ENCODE measurements at regions not wholly inside any gene's neighbourhood (a gene's known extent, or its start where the extent isn't known, plus 50 kb on each side); places are given as distances from the start of the nearest gene placed in this dataset.
A peak's percentile ranks its signal among the peaks of the same experiment; 100 is the strongest.

DNA sequence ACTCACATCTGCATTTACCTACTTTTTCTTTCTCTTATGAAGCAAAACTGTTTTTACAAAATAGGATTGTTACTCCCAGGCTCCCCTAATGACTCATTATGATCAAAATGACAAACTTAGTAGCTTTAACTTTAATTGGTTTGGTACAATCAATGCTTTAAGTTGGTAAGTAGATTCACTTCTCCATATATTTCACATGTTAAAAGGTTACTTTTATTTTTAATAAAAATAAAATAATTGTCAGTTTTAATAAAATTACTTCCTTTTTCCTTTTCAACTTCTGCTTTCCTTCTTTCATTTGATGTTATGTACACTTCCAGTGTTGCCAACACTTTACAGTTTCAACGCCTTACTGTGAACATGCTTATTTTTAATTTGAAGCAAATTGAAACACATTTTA is 477.6 kb downstream of the SETD4 start:
- Mint-ChIP-seq H3K27ac (no peak overlapping the region), H3K9me3 (peaks cover 2% of the 10 kb centered on the region), H3K4me3 (no peak overlapping the region), H3K4me1 (peaks cover 19% of the 10 kb centered on the region), H3K36me3 (no peaks in the 10 kb centered on the region)
- DNase-seq (ENCODE audit: low spot score in 2 of 2) (no peak), ATAC-seq (no peak)

- no peak for DNase-seq (ENCODE audit: low spot score in 2 of 2)
- H3K4me1 Mint-ChIP-seq: peaks cover 16% of the 10 kb centered on the region
- H3K4me3 Mint-ChIP-seq: no peak overlapping the region
- H3K27ac Mint-ChIP-seq: no peak overlapping the region
- peaks cover 2% of the 10 kb centered on the region for H3K9me3 Mint-ChIP-seq
- H3K36me3 Mint-ChIP-seq: no peaks in the 10 kb centered on the region
- no peak for ATAC-seq
Measured at GRCh38 chr21:35581640-35582039, 478.7 kb downstream of the SETD4 start.

GRCh38 chr21:35579520-35580293 is 480.6 kb downstream of the SETD4 start:
- ATAC-seq (peak; percentile 78), DNase-seq (ENCODE audit: low spot score in 2 of 2) (no peak)
- no peaks in the 10 kb centered on the region for H3K36me3 Mint-ChIP-seq
- H3K4me3 Mint-ChIP-seq: no peak overlapping the region
- peaks cover 2% of the 10 kb centered on the region for H3K9me3 Mint-ChIP-seq
- H3K4me1 Mint-ChIP-seq: peaks cover 16% of the 10 kb centered on the region
- H3K27ac Mint-ChIP-seq: peak overlapping the region; percentile 36

DNA sequence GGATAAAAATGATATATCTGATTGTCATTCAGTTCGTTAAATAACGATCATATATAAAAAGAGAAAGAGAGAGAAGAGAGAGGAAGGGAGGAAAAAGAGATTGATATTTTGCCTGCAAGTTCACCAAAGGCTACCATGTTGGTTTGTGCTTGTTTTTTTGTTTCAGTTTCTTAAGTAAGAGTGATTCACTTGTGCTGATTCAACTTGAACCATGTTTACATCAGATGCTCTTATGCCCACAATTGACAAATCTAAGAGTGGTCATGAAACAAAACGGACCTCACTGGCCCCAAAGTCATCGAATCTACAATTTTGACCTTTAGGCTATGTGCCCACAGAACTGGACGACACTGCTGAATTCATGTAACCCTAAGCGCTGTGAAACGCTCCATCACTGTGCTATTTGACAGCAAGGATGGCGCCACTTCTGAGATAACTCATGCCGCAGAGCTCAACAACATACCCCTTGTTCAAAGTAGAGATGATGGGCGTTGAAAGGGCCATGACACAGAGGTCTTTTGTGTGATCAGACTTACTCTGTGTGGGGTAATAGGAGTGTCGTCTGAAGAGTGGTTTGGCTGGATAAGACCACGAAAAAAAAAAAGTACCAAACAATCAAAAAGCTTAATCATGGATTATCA is 481.4 kb downstream of the SETD4 start:
- H3K27ac Mint-ChIP-seq: peak overlapping the region; percentile 36
- H3K4me3 Mint-ChIP-seq: no peak overlapping the region
- ATAC-seq: peak; percentile 82
- DNase-seq (ENCODE audit: low spot score in 2 of 2): peak in 1 of 2 donors; percentile 57
- peaks cover 16% of the 10 kb centered on the region for H3K4me1 Mint-ChIP-seq
- H3K9me3 Mint-ChIP-seq: peaks cover 2% of the 10 kb centered on the region
- H3K36me3 Mint-ChIP-seq: no peaks in the 10 kb centered on the region

DNA sequence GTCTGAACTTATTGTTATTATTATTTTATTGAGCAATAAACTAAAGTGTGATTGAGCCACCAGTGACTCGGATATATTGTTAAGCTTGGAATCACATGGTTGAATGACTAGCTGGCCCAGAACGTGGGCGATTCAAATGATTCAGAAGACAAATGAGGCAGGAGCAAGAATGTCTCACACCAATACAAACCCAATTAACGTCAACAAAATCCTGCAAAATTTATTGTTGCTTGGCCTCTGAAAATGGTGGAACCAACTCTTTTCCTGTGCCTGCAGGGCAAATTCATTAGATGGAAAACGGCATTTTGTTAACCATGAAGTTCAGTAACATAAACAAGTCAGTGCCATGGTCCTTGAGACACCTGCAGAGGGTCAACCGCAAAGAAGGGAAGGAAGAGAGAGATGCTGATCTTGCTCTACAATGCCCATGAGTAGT is 482.0 kb downstream of the SETD4 start:
- no peak for DNase-seq (ENCODE audit: low spot score in 2 of 2)
- Mint-ChIP-seq H3K4me3 (no peak overlapping the region), H3K4me1 (peaks cover 16% of the 10 kb centered on the region), H3K36me3 (no peaks in the 10 kb centered on the region), H3K27ac (peak overlapping the region; percentile 36), H3K9me3 (peaks cover 2% of the 10 kb centered on the region)
- no peak for ATAC-seq

DNA sequence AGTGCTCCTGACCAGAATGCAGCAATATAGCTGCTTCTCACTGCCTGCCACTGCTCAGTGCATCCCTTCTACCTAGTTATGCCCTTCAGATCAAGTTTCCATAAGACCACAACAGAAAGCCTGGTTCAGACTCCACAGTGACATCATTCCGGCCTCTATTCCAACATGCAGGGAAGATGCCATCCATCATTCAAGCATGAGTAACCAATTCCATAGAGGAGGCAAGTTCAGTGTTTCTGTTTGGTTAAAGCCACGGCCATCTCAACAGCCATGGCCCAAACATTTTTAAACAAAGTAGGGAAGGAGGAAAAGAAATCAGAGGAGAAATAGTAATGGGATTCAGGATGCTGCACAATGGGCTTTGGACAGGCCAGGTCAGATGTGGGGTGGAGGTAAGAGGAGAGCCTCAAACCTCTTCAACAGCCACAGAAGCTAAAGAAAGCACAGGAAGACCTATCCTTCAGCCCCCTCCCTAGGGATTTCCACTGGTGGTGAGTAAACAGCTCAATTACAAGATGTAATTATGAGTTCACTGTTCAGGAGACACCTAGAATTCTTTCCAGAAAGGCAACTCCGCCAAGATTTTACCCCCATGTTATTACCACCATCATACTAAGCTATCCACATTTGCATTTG is 484.9 kb downstream of the SETD4 start:
- Mint-ChIP-seq H3K4me1 (peaks cover 16% of the 10 kb centered on the region), H3K27ac (no peak overlapping the region), H3K36me3 (no peaks in the 10 kb centered on the region), H3K9me3 (peaks cover 2% of the 10 kb centered on the region), H3K4me3 (no peak overlapping the region)
- ATAC-seq (no peak), DNase-seq (ENCODE audit: low spot score in 2 of 2) (no peak)

- Mint-ChIP-seq H3K9me3 (peaks cover 2% of the 10 kb centered on the region), H3K4me3 (no peak overlapping the region), H3K36me3 (no peaks in the 10 kb centered on the region), H3K27ac (no peak overlapping the region), H3K4me1 (peaks cover 4% of the 10 kb centered on the region)
- ATAC-seq (no peak), DNase-seq (ENCODE audit: low spot score in 2 of 2) (no peak)
Measured at GRCh38 chr21:35573472-35574374, 486.6 kb downstream of the SETD4 start.

DNA sequence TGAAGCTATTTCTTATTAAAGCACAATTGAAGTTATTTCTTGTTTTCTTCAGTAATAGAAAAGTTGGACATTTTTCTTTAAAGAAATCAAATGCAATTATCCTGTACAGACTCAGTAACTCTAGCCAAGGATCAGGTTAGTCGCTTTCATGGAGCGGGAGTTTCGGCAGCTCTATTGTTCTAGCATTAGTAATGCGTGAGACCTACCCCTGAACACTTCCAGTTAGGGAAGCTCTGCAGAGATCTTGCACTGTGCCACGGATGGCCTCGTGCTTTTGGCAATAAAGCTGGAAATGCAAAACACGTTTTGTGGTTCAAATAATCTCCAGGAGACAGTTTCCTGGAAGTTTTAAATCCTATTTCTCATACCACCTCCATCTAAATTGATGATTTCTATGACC is 488.4 kb downstream of the SETD4 start:
- ATAC-seq (no peak), DNase-seq (ENCODE audit: low spot score in 2 of 2) (no peak)
- no peaks in the 10 kb centered on the region for H3K36me3 Mint-ChIP-seq
- no peaks in the 10 kb centered on the region for H3K9me3 Mint-ChIP-seq
- no peak overlapping the region for H3K27ac Mint-ChIP-seq
- no peaks in the 10 kb centered on the region for H3K4me1 Mint-ChIP-seq
- no peak overlapping the region for H3K4me3 Mint-ChIP-seq

- DNase-seq (ENCODE audit: low spot score in 2 of 2) (no peak), ATAC-seq (no peak)
Measured at GRCh38 chr21:35568643-35569042, 491.7 kb downstream of the SETD4 start.

GRCh38 chr21:35566874-35567273 is 493.5 kb downstream of the SETD4 start:
- H3K36me3 Mint-ChIP-seq: no peaks in the 10 kb centered on the region
- no peaks in the 10 kb centered on the region for H3K9me3 Mint-ChIP-seq
- H3K27ac Mint-ChIP-seq: no peak overlapping the region
- H3K4me1 Mint-ChIP-seq: no peaks in the 10 kb centered on the region
- no peak overlapping the region for H3K4me3 Mint-ChIP-seq
- DNase-seq (ENCODE audit: low spot score in 2 of 2): no peak
- ATAC-seq: no peak

More at GRCh38 chr21:35568643-35569042, 491.7 kb downstream of the SETD4 start:
- no peaks in the 10 kb centered on the region for H3K4me1 Mint-ChIP-seq
- no peaks in the 10 kb centered on the region for H3K36me3 Mint-ChIP-seq
- no peaks in the 10 kb centered on the region for H3K9me3 Mint-ChIP-seq
- no peak overlapping the region for H3K4me3 Mint-ChIP-seq
- no peak overlapping the region for H3K27ac Mint-ChIP-seq

GRCh38 chr21:35565204-35565611 is 495.1 kb downstream of the SETD4 start:
- DNase-seq (ENCODE audit: low spot score in 2 of 2): no peak

DNA sequence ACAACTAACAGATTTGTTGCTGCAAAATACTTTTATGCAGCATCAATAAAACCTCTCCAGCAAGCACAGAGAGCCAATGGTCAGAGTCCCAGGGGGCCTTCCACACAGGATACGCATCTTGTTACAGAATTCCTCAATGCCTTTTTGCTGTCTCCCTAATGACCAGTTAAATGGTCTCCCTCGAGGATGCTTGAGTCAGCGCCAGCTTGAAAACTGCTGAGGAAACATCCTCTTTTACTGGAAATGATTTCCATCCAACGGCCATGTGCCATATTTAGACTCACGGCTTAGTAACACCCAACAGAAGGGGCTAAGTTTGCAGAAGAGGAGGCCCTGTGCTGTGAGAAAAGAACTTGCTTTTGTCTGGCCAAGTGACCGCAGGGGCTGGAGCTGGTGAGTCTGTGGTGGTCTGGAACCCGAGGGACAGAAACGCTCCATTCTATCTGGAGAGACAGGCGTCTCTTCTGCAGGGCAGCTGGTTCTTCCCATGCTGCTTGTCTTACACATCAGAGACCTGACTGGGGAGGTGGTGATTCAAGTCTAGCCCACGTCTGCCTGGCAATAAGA is 496.4 kb downstream of the SETD4 start:
- no peaks in the 10 kb centered on the region for H3K9me3 Mint-ChIP-seq
- no peak for ATAC-seq
- no peak overlapping the region for H3K4me3 Mint-ChIP-seq
- DNase-seq (ENCODE audit: low spot score in 2 of 2): no peak
- no peaks in the 10 kb centered on the region for H3K4me1 Mint-ChIP-seq
- H3K36me3 Mint-ChIP-seq: no peaks in the 10 kb centered on the region
- no peak overlapping the region for H3K27ac Mint-ChIP-seq

More at GRCh38 chr21:35565204-35565611, 495.1 kb downstream of the SETD4 start:
- Mint-ChIP-seq H3K4me3 (no peak overlapping the region), H3K36me3 (no peaks in the 10 kb centered on the region), H3K4me1 (no peaks in the 10 kb centered on the region), H3K27ac (no peak overlapping the region), H3K9me3 (no peaks in the 10 kb centered on the region)
- ATAC-seq: no peak

- no peak for DNase-seq (ENCODE audit: low spot score in 2 of 2)
- H3K4me3 Mint-ChIP-seq: no peak overlapping the region
Measured at GRCh38 chr21:35562876-35563275, 497.4 kb downstream of the SETD4 start.

GRCh38 chr21:35561116-35561515 is 499.2 kb downstream of the SETD4 start:
- H3K27ac Mint-ChIP-seq: no peak overlapping the region
- H3K4me3 Mint-ChIP-seq: no peak overlapping the region
- no peaks in the 10 kb centered on the region for H3K36me3 Mint-ChIP-seq

More at GRCh38 chr21:35562876-35563275, 497.4 kb downstream of the SETD4 start:
- no peaks in the 10 kb centered on the region for H3K4me1 Mint-ChIP-seq
- H3K27ac Mint-ChIP-seq: no peak overlapping the region
- H3K36me3 Mint-ChIP-seq: no peaks in the 10 kb centered on the region
- H3K9me3 Mint-ChIP-seq: no peaks in the 10 kb centered on the region
- ATAC-seq: no peak

GRCh38 chr21:35559829-35560225 is 500.5 kb downstream of the SETD4 start:
- ATAC-seq: no peak
- Mint-ChIP-seq H3K36me3 (no peaks in the 10 kb centered on the region), H3K4me3 (no peak overlapping the region), H3K27ac (no peak overlapping the region), H3K4me1 (no peaks in the 10 kb centered on the region), H3K9me3 (no peaks in the 10 kb centered on the region)
- DNase-seq (ENCODE audit: low spot score in 2 of 2): no peak

More at GRCh38 chr21:35561116-35561515, 499.2 kb downstream of the SETD4 start:
- ATAC-seq: no peak
- Mint-ChIP-seq H3K4me1 (no peaks in the 10 kb centered on the region), H3K9me3 (no peaks in the 10 kb centered on the region)
- no peak for DNase-seq (ENCODE audit: low spot score in 2 of 2)
